ENCODE measurements at regions not wholly inside any gene's neighbourhood (a gene's known extent, or its start where the extent isn't known, plus 50 kb on each side); places are given as distances from the start of the nearest gene placed in this dataset.

GRCh38 chr6:22906091-22906549 is 336.8 kb downstream of the HDGFL1 start:
- DNase-seq (ENCODE audit: low spot score) (no peak), FAIRE-seq (no peak), ATAC-seq (no peak)
- no peaks in the 10 kb centered on the region for H3K27me3 ChIP-seq (ENCODE audit: control insufficient read depth in 1 of 2, insufficient read depth in 2 of 2, low read length in 2 of 2)
- no peak overlapping the region for H2AFZ ChIP-seq (ENCODE audit: low read length)
- no TSS peak for BruUV-seq (replicated peaks)
- H3K9ac ChIP-seq (ENCODE audit: insufficient read depth, low read depth, low read length), result no peak overlapping the region
- H3K9me3 ChIP-seq (ENCODE audit: low read length), result peaks cover 85% of the 10 kb centered on the region
- no peaks in the 10 kb centered on the region for H3K36me3 ChIP-seq (replicated peaks in 1 of 2; ENCODE audit: control insufficient read depth in 1 of 2, insufficient read depth in 2 of 2, low read length in 2 of 2)
- in situ Hi-C loops (cut with HindIII; ENCODE audit: extremely low pct_ligation_motif_present, low pct_unique_long_range_greater_than_20kb) (no loop called here), intact Hi-C loops (cut with micrococcal nuclease; ENCODE audit: unreplicated experiment) (no loop called here)
- H3K79me2 ChIP-seq (ENCODE audit: insufficient read depth, low read length), result no peaks in the 10 kb centered on the region
- no peak overlapping the region for H3K4me2 ChIP-seq (ENCODE audit: low read depth, low read length)
- 13% methylated on average over 3 of the region's 3 CpGs for WGBS (ENCODE audit: low lambda C conversion rate)
- ChIA-PET POLR2A (no interaction called here), CTCF (ENCODE audit: low intra/inter-chr PET ratio, low total read pairs) (no interaction called here)
- no peak overlapping the region for H3K4me3 ChIP-seq (replicated peaks in 1 of 3; ENCODE audit: insufficient read depth in 1 of 3, low read depth in 2 of 3, low read length in 3 of 3)
- H4K20me1 ChIP-seq (ENCODE audit: insufficient read depth, low read length), result no peaks in the 10 kb centered on the region
- TF ChIP-seq ARID2 (CRISPR knock-in tag; IDR thresholded peaks at IDR 0.05; ENCODE audit: borderline replicate concordance), result no peak
- TF ChIP-seq SAP130 (CRISPR knock-in tag; IDR thresholded peaks at IDR 0.05; ENCODE audit: low read depth), result no peak
- no peak for TF ChIP-seq CERS6 (CRISPR knock-in tag; IDR thresholded peaks at IDR 0.05)
- no peak for TF ChIP-seq ATF4 (CRISPR knock-in tag; IDR thresholded peaks at IDR 0.05)
- TF ChIP-seq ZKSCAN5 (CRISPR knock-in tag; IDR thresholded peaks at IDR 0.05), result no peak
- no peak for TF ChIP-seq DNMT3B (CRISPR knock-in tag; conservative IDR thresholded peaks at IDR 0.05)
- TF ChIP-seq ZNF570 (CRISPR knock-in tag; IDR thresholded peaks at IDR 0.05; ENCODE audit: borderline replicate concordance), result no peak
- TF ChIP-seq, protein P1, sequence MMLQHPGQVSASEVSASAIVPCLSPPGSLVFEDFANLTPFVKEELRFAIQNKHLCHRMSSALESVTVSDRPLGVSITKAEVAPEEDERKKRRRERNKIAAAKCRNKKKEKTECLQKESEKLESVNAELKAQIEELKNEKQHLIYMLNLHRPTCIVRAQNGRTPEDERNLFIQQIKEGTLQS (CRISPR knock-in tag; IDR thresholded peaks at IDR 0.05), result no peak
- no peak for TF ChIP-seq KDM6A (CRISPR knock-in tag; IDR thresholded peaks at IDR 0.05; ENCODE audit: low read depth)
- TF ChIP-seq TAF1 (CRISPR knock-in tag; IDR thresholded peaks at IDR 0.05), result no peak
- TF ChIP-seq SUZ12 (IDR thresholded peaks at IDR 0.05; ENCODE audit: low read depth, low read length), result no peak
- TF ChIP-seq, protein P2, sequence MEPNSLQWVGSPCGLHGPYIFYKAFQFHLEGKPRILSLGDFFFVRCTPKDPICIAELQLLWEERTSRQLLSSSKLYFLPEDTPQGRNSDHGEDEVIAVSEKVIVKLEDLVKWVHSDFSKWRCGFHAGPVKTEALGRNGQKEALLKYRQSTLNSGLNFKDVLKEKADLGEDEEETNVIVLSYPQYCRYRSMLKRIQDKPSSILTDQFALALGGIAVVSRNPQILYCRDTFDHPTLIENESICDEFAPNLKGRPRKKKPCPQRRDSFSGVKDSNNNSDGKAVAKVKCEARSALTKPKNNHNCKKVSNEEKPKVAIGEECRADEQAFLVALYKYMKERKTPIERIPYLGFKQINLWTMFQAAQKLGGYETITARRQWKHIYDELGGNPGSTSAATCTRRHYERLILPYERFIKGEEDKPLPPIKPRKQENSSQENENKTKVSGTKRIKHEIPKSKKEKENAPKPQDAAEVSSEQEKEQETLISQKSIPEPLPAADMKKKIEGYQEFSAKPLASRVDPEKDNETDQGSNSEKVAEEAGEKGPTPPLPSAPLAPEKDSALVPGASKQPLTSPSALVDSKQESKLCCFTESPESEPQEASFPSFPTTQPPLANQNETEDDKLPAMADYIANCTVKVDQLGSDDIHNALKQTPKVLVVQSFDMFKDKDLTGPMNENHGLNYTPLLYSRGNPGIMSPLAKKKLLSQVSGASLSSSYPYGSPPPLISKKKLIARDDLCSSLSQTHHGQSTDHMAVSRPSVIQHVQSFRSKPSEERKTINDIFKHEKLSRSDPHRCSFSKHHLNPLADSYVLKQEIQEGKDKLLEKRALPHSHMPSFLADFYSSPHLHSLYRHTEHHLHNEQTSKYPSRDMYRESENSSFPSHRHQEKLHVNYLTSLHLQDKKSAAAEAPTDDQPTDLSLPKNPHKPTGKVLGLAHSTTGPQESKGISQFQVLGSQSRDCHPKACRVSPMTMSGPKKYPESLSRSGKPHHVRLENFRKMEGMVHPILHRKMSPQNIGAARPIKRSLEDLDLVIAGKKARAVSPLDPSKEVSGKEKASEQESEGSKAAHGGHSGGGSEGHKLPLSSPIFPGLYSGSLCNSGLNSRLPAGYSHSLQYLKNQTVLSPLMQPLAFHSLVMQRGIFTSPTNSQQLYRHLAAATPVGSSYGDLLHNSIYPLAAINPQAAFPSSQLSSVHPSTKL (CRISPR knock-in tag; IDR thresholded peaks at IDR 0.05), result no peak
- no peak overlapping the region for H3K27ac ChIP-seq (ENCODE audit: extremely low read length, insufficient read depth, low read length)
- H3K4me1 ChIP-seq (ENCODE audit: insufficient read depth, low read length), result no peaks in the 10 kb centered on the region

Measured in HepG2 (cell line).